ENCODE measurements at regions not wholly inside any gene's neighbourhood (a gene's known extent, or its start where the extent isn't known, plus 50 kb on each side); places are given as distances from the start of the nearest gene placed in this dataset.

GRCh38 chr10:29823553-29824080 is 188.8 kb upstream of the SVIL start:
- POLR2A ChIA-PET = no interaction called here
- CTCF ChIA-PET = no interaction called here

GRCh38 chr10:29820890-29821461 is 186.2 kb upstream of the SVIL start:
- ChIA-PET POLR2A (no interaction called here), CTCF (interaction anchor here (0.7 kb wide), 1 partner anchor 85 kb away, joined by 4 read pairs; no protein-coding TSS in a partner anchor)

More at GRCh38 chr10:29823553-29824080, 188.8 kb upstream of the SVIL start:
- no peaks in the 10 kb centered on the region for H3K36me3 ChIP-seq (ENCODE audit: control insufficient read depth in 2 of 2, insufficient read depth in 1 of 2, low read length in 2 of 2)
- no peaks in the 10 kb centered on the region for H3K4me1 ChIP-seq (ENCODE audit: control insufficient read depth, insufficient read depth, low read length)
- no peak for TF ChIP-seq ZFP41 (tag by site-specific recombination; IDR thresholded peaks at IDR 0.05; ENCODE audit: borderline replicate concordance)
- no peak for TF ChIP-seq ZNF280D (tag by site-specific recombination; IDR thresholded peaks at IDR 0.05)
- TF ChIP-seq ZNF19 (tag by site-specific recombination; IDR thresholded peaks at IDR 0.05; ENCODE audit: low read depth) = no peak
- TF ChIP-seq ZNF529 (tag by site-specific recombination; IDR thresholded peaks at IDR 0.05; ENCODE audit: insufficient replicate concordance) = no peak
- no peak for TF ChIP-seq BCL11A (tag by site-specific recombination; IDR thresholded peaks at IDR 0.05; ENCODE audit: low read depth)
- TF ChIP-seq ZNF660 (tag by site-specific recombination; IDR thresholded peaks at IDR 0.05) = no peak
- no peak for TF ChIP-seq ZNF623 (tag by site-specific recombination; IDR thresholded peaks at IDR 0.05)
- TF ChIP-seq ZNF558 (tag by site-specific recombination; IDR thresholded peaks at IDR 0.05) = no peak
- no peak for TF ChIP-seq IKZF3 (tag by site-specific recombination; IDR thresholded peaks at IDR 0.05)
- TF ChIP-seq ZNF350 (tag by site-specific recombination; IDR thresholded peaks at IDR 0.05) = no peak
- TF ChIP-seq ZNF433 (tag by site-specific recombination; IDR thresholded peaks at IDR 0.05; ENCODE audit: low read depth) = no peak
- no peak for TF ChIP-seq KLF7 (tag by site-specific recombination; IDR thresholded peaks at IDR 0.05; ENCODE audit: borderline replicate concordance)
- TF ChIP-seq PRDM4 (tag by site-specific recombination; IDR thresholded peaks at IDR 0.05) = no peak
- no peak for TF ChIP-seq YY1 (tag by site-specific recombination; IDR thresholded peaks at IDR 0.05)
- no peak for TF ChIP-seq ZNF223 (tag by site-specific recombination; IDR thresholded peaks at IDR 0.05)
- TF ChIP-seq GFI1B (tag by site-specific recombination; IDR thresholded peaks at IDR 0.05) = no peak
- TF ChIP-seq ZNF600 (tag by site-specific recombination; IDR thresholded peaks at IDR 0.05) = no peak
- TF ChIP-seq GLIS2 (tag by site-specific recombination; IDR thresholded peaks at IDR 0.05) = no peak
- no peaks in the 10 kb centered on the region for H3K9me3 ChIP-seq (ENCODE audit: control insufficient read depth, insufficient read depth, low read depth, low read length)
- no peak overlapping the region for H3K27ac ChIP-seq (ENCODE audit: extremely low read depth, low read depth, low read length)
- no peak overlapping the region for H3K4me3 ChIP-seq (ENCODE audit: low read depth, low read length)

More at GRCh38 chr10:29820890-29821461, 186.2 kb upstream of the SVIL start:
- Histone ChIP-seq H3K36me3 (ENCODE audit: control insufficient read depth in 2 of 2, insufficient read depth in 1 of 2, low read length in 2 of 2) (no peaks in the 10 kb centered on the region), H3K4me3 (ENCODE audit: low read depth, low read length) (no peak overlapping the region), H3K27ac (ENCODE audit: extremely low read depth, low read depth, low read length) (no peak overlapping the region), H3K4me1 (ENCODE audit: control insufficient read depth, insufficient read depth, low read length) (no peaks in the 10 kb centered on the region), H3K9me3 (ENCODE audit: control insufficient read depth, insufficient read depth, low read depth, low read length) (no peaks in the 10 kb centered on the region)
- TF ChIP-seq ZNF114 (tag by site-specific recombination; IDR thresholded peaks at IDR 0.05) (no peak), KLF1 (tag by site-specific recombination; IDR thresholded peaks at IDR 0.05) (0 out of 2 replicates have a peak, but pooled peaks have one; percentile 20)
